ENCODE measurements at regions not wholly inside any gene's neighbourhood (a gene's known extent, or its start where the extent isn't known, plus 50 kb on each side); places are given as distances from the start of the nearest gene placed in this dataset.

DNA sequence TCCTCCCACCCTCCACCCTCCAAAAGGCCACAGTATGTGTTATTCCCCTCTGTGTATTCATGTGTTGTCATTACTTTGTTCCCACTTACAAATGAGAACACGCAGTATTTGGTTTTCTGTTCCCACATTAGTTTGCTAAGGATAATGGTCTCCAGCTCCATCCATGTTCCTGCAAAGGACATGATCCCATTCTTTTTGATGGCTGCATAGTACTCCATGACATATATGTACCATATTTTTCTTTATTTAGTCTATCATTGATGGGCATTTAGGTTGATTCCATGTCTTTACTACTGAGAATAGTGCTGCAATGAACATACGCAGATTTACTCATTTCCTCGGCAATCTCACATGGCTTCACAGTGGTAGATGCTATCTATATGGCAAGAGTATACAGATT lies 453.6 kb upstream of the CFAP20DC start:
- TF ChIP-seq, protein P1, sequence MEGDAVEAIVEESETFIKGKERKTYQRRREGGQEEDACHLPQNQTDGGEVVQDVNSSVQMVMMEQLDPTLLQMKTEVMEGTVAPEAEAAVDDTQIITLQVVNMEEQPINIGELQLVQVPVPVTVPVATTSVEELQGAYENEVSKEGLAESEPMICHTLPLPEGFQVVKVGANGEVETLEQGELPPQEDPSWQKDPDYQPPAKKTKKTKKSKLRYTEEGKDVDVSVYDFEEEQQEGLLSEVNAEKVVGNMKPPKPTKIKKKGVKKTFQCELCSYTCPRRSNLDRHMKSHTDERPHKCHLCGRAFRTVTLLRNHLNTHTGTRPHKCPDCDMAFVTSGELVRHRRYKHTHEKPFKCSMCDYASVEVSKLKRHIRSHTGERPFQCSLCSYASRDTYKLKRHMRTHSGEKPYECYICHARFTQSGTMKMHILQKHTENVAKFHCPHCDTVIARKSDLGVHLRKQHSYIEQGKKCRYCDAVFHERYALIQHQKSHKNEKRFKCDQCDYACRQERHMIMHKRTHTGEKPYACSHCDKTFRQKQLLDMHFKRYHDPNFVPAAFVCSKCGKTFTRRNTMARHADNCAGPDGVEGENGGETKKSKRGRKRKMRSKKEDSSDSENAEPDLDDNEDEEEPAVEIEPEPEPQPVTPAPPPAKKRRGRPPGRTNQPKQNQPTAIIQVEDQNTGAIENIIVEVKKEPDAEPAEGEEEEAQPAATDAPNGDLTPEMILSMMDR (IDR thresholded peaks at IDR 0.05) = no peak
- no peak for TF ChIP-seq POLR2A (IDR thresholded peaks at IDR 0.05)
